ENCODE measurements at regions not wholly inside any gene's neighbourhood (a gene's known extent, or its start where the extent isn't known, plus 50 kb on each side); places are given as distances from the start of the nearest gene placed in this dataset.

DNA sequence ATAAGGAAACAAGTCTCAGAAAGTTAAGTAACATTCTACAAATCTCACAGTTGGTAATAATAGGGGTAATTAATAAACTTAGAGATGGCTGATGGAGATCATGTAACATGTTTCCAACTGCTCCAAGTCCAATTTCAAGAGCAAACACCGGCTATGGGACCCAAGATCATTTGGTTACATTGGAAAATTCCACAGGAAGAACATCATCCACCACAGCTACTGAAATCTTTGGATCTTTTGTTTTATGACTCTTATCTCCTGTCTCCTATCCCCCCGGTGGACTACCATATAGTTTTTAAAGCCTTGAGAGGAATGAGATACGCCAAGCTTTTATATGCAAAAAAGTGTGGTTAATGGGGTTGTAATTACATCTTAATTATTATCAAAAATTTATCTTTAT is 216.1 kb downstream of the WNT5A start:
- no peaks in the 10 kb centered on the region for H3K27me3 ChIP-seq (ENCODE audit: control insufficient read depth, insufficient read depth, low read length)
- intact Hi-C loops (cut with DNase I): no loop called here
- H3K36me3 ChIP-seq (ENCODE audit: control insufficient read depth in 2 of 3, insufficient read depth in 3 of 3, low read length in 3 of 3): no peaks in the 10 kb centered on the region
- DNase-seq (no peak), FAIRE-seq (no peak)
- TF ChIP-seq, protein P1, sequence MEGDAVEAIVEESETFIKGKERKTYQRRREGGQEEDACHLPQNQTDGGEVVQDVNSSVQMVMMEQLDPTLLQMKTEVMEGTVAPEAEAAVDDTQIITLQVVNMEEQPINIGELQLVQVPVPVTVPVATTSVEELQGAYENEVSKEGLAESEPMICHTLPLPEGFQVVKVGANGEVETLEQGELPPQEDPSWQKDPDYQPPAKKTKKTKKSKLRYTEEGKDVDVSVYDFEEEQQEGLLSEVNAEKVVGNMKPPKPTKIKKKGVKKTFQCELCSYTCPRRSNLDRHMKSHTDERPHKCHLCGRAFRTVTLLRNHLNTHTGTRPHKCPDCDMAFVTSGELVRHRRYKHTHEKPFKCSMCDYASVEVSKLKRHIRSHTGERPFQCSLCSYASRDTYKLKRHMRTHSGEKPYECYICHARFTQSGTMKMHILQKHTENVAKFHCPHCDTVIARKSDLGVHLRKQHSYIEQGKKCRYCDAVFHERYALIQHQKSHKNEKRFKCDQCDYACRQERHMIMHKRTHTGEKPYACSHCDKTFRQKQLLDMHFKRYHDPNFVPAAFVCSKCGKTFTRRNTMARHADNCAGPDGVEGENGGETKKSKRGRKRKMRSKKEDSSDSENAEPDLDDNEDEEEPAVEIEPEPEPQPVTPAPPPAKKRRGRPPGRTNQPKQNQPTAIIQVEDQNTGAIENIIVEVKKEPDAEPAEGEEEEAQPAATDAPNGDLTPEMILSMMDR (IDR thresholded peaks at IDR 0.05; ENCODE audit: borderline replicate concordance, extremely low read depth, insufficient read depth): no peak
- H3K4me3 ChIP-seq (ENCODE audit: low read length in 3 of 3): no peak overlapping the region
- H3K4me1 ChIP-seq (ENCODE audit: control insufficient read depth in 2 of 3, insufficient read depth in 2 of 3, low read depth in 1 of 3, low read length in 3 of 3): no peaks in the 10 kb centered on the region
- H3K9ac ChIP-seq (ENCODE audit: low read length in 3 of 3): no peak overlapping the region
- H3K27ac ChIP-seq (ENCODE audit: low read depth in 2 of 2, low read length in 2 of 2): no peak overlapping the region
- H3K9me3 ChIP-seq (ENCODE audit: control insufficient read depth in 2 of 3, insufficient read depth in 1 of 3, low read length in 3 of 3): no peaks in the 10 kb centered on the region

DNA sequence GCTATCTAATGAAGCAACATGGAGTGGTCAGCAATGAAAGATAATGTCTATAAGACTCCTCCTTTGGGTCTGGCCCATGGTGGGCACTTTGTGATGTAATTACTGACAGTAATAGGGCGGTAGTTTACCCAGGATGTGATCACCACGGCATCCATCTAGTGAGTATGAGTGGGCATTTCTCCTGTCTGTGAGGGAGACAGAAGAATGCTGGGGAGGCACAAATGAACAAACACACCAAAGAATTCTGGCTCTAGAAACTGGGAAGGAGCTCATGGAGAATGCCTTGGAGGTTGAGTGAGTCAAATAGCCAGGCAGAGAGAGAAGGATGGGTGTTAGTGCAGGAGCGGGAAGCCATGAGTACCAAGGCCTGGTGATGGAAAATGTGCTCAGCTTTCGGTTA is 217.5 kb downstream of the WNT5A start:
- TF ChIP-seq, protein P1 (IDR thresholded peaks at IDR 0.05; ENCODE audit: borderline replicate concordance, extremely low read depth, insufficient read depth): no peak
- H3K4me3 ChIP-seq (ENCODE audit: low read length in 3 of 3): no peak overlapping the region
- FAIRE-seq: no peak

DNA sequence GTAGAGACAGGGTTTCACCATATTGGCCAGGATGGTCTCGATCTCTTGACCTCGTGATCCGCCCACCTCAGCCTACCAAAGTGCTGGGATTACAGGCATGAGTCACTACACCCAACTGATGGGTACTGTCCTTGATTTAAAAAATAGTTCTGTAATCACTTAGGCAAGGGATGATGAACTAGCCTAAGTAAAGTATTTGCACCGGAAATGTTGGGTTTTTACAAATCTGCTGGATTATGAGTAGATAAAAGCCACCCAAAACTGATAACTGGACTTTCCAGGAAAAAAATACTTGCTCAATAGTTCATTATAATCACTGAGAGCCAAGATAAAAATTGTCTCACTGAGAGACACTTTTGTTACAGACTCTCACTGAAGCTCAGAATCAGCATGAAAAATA is 218.0 kb downstream of the WNT5A start:
- intact Hi-C loops (cut with DNase I): no loop called here
- Histone ChIP-seq H3K36me3 (ENCODE audit: control insufficient read depth in 2 of 3, insufficient read depth in 3 of 3, low read length in 3 of 3) (no peaks in the 10 kb centered on the region), H3K9ac (ENCODE audit: low read length in 3 of 3) (no peak overlapping the region), H3K27me3 (ENCODE audit: control insufficient read depth, insufficient read depth, low read length) (no peaks in the 10 kb centered on the region), H3K27ac (ENCODE audit: low read depth in 2 of 2, low read length in 2 of 2) (no peak overlapping the region), H3K4me3 (ENCODE audit: low read length in 3 of 3) (no peak overlapping the region), H3K4me1 (ENCODE audit: control insufficient read depth in 2 of 3, insufficient read depth in 2 of 3, low read depth in 1 of 3, low read length in 3 of 3) (no peaks in the 10 kb centered on the region), H3K9me3 (ENCODE audit: control insufficient read depth in 2 of 3, insufficient read depth in 1 of 3, low read length in 3 of 3) (no peaks in the 10 kb centered on the region)
- no peak for FAIRE-seq
- TF ChIP-seq, protein P1 (IDR thresholded peaks at IDR 0.05; ENCODE audit: borderline replicate concordance, extremely low read depth, insufficient read depth): no peak
- DNase-seq: no peak

More for the DNA sequence above, 217.5 kb downstream of the WNT5A start:
- Histone ChIP-seq H3K27ac (ENCODE audit: low read depth in 2 of 2, low read length in 2 of 2) (no peak overlapping the region), H3K36me3 (ENCODE audit: control insufficient read depth in 2 of 3, insufficient read depth in 3 of 3, low read length in 3 of 3) (no peaks in the 10 kb centered on the region), H3K27me3 (ENCODE audit: control insufficient read depth, insufficient read depth, low read length) (no peaks in the 10 kb centered on the region), H3K4me1 (ENCODE audit: control insufficient read depth in 2 of 3, insufficient read depth in 2 of 3, low read depth in 1 of 3, low read length in 3 of 3) (no peaks in the 10 kb centered on the region), H3K9me3 (ENCODE audit: control insufficient read depth in 2 of 3, insufficient read depth in 1 of 3, low read length in 3 of 3) (no peaks in the 10 kb centered on the region), H3K9ac (ENCODE audit: low read length in 3 of 3) (no peak overlapping the region)
- intact Hi-C loops (cut with DNase I): no loop called here
- no peak for DNase-seq

DNA sequence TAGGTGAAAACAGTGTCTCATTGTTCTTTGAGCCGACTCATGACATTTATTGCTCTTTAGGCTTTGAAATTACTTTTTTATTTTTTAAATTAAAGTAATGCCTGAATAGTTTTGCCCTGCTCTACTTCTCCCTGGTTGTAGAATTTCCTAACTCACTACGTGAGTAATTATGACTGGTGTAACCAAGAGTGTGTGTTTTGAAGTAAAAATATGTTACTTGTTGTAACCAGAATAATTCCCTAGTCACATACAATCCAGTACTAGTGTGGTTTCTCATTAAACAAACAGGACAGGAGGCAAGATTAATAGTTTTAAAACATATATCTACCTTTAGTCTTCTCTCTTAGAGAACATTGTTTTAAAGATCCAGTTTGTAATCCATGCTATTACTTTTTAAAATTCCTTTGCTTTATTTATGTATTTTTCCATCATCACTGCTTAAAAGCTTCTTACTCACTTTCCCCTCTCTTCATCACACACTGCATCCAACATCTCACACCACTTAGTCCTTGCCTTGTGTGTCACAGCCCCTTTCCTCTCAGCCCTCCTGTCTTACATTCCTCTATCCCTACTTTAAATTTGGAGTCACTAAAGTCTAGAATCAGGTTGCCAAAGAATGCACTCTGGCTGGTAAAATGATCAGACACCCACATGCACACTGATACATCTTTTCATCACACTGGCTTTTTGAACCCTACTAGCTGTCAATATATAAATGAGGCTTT is 219.7 kb downstream of the WNT5A start:
- no peaks in the 10 kb centered on the region for H3K4me1 ChIP-seq (ENCODE audit: control insufficient read depth in 2 of 3, insufficient read depth in 2 of 3, low read depth in 1 of 3, low read length in 3 of 3)
- intact Hi-C loops (cut with DNase I): no loop called here
- no peaks in the 10 kb centered on the region for H3K27me3 ChIP-seq (ENCODE audit: control insufficient read depth, insufficient read depth, low read length)
- no peak for FAIRE-seq
- DNase-seq: no peak
- TF ChIP-seq, protein P1 (IDR thresholded peaks at IDR 0.05; ENCODE audit: borderline replicate concordance, extremely low read depth, insufficient read depth): no peak
- no peak overlapping the region for H3K4me3 ChIP-seq (ENCODE audit: low read length in 3 of 3)
- no peaks in the 10 kb centered on the region for H3K9me3 ChIP-seq (ENCODE audit: control insufficient read depth in 2 of 3, insufficient read depth in 1 of 3, low read length in 3 of 3)
- H3K36me3 ChIP-seq (ENCODE audit: control insufficient read depth in 2 of 3, insufficient read depth in 3 of 3, low read length in 3 of 3): no peaks in the 10 kb centered on the region
- H3K27ac ChIP-seq (ENCODE audit: low read depth in 2 of 2, low read length in 2 of 2): no peak overlapping the region
- H3K9ac ChIP-seq (ENCODE audit: low read length in 3 of 3): no peak overlapping the region
